Transverse colon (tissue), 4 donors: ENCODE measurements at regions not wholly inside any gene's neighbourhood (a gene's known extent, or its start where the extent isn't known, plus 50 kb on each side); places are given as distances from the start of the nearest gene placed in this dataset.

ENCODE experiments used
- DNase-seq: peaks from one replicate; pipeline ENCODE4 v3.0.0-alpha.2; 2019
- H3K27ac ChIP-seq, 4 donors: fragments of 200-600 bp; sonication (generic); 2 replicates each; pipeline ENCODE4 v1.5.1; 2016 to 2018; ENCODE audit warnings: inconsistent platforms in 4 of 4
- H3K27me3 ChIP-seq: fragments of 200-600 bp; sonication (generic); 2 replicates; pipeline ENCODE4 v1.5.1; 2017; ENCODE audit warnings: inconsistent platforms
- H3K36me3 ChIP-seq, 4 donors: fragments of 200-600 bp; sonication (generic); 2 replicates each; pipeline ENCODE4 v1.5.1; 2017 to 2019; ENCODE audit warnings: inconsistent platforms in 4 of 4
- H3K4me1 ChIP-seq, 4 donors: fragments of 200-600 bp; sonication (generic); 2 replicates each; pipeline ENCODE4 v1.5.1; 2017 to 2020; ENCODE audit warnings: inconsistent platforms in 4 of 4
- H3K4me3 ChIP-seq, 4 donors: fragments of 200-600 bp; sonication (generic); 1 replicate in 1 of 4; 2 replicates in 3 of 4; pipeline versions ENCODE4 v1.5.1 to v1.6.1; 2017 to 2019; ENCODE audit warnings: inconsistent platforms in 4 of 4
- H3K9me3 ChIP-seq, 2 donors: fragments of 200-600 bp; sonication (generic); 2 replicates each; pipeline ENCODE4 v1.5.1; 2017 to 2019; ENCODE audit warnings: inconsistent platforms in 2 of 2
- CTCF ChIP-seq, 5 experiments: fragments of 200-600 bp in 3 of 5; fragments of 450-650 bp in 2 of 5; sonication (generic) in 3 of 5; IDR thresholded peaks; 1 replicate in 2 of 5; 2 replicates in 3 of 5; pipeline ENCODE4 v1.5.1; 2016 to 2017; ENCODE audit warnings: antibody characterized with exemption in 5 of 5, inconsistent platforms in 3 of 5, mild to moderate bottlenecking in 2 of 5, moderate library complexity in 1 of 5
- EP300 ChIP-seq: sonication (generic); formaldehyde crosslinking; IDR thresholded peaks from one replicate; pipeline ENCODE4 v1.6.1; 2017; ENCODE audit warnings: antibody characterized with exemption, low read depth
- POLR2A ChIP-seq: fragments of 450-650 bp; IDR thresholded peaks from one replicate; pipeline ENCODE4 v1.6.1; 2016; ENCODE audit warnings: antibody characterized with exemption, mild to moderate bottlenecking, moderate library complexity
- POLR2AphosphoS5 ChIP-seq, 3 donors: sonication (generic); formaldehyde crosslinking; IDR thresholded peaks; one replicate each; pipeline ENCODE4 v1.6.1; 2016; ENCODE audit warnings: antibody characterized with exemption in 3 of 3
- WGBS, 2 donors: methylation state at CpG; one replicate each; pipeline ENCODE4 v1.1.5; 2018; ENCODE audit warnings: low coverage in 1 of 2; 5-methylcytosine and 5-hydroxymethylcytosine counted together
- in situ Hi-C, 4 donors: fragments of 200-750 bp; cut with MboI; loops; one replicate each; pipeline versions ENCODE4 v1.15.0 to v1.15.1; 2017; ENCODE audit warnings: low sequenced_read_pairs in 3 of 4, low pct_ligation_motif_present in 1 of 4, low pct_unique_long_range_greater_than_20kb in 1 of 4
- intact Hi-C: fragments of 100-400 bp; cut with DNase I; formaldehyde crosslinking; loops from one replicate; pipeline ENCODE4 v1.15.1; 2023; ENCODE audit warnings: low total_unique reads

- TF ChIP-seq POLR2A (no peak), POLR2AphosphoS5 (IDR thresholded peaks at IDR 0.05) (peak; percentile 48 to 78 (median 58)), CTCF (IDR thresholded peaks at IDR 0.05) (no peak), EP300 (peak; percentile 56)
- no peak overlapping the region for H3K4me3 ChIP-seq
- no peaks in the 10 kb centered on the region for H3K27me3 ChIP-seq
- DNase-seq, result peak; percentile 16
- H3K36me3 ChIP-seq, result no peaks in the 10 kb centered on the region
- intact Hi-C loops, result no loop called here
- peak overlapping the region; percentile 27 to 62 (median 48) for H3K27ac ChIP-seq
- H3K9me3 ChIP-seq, result no peaks in the 10 kb centered on the region
- in situ Hi-C loops, result no loop called here
- peaks cover 0 to 9% (median 3%) of the 10 kb centered on the region in 4 donors for H3K4me1 ChIP-seq
Measured at GRCh38 chr4:156298230-156298629, 344.6 kb upstream of the CTSO start.

GRCh38 chr4:156295676-156296195 is 342.1 kb upstream of the CTSO start:
- 36 to 41% methylated on average over 1 of the region's 1 CpG for WGBS, 2 donors
- H3K36me3 ChIP-seq, result no peaks in the 10 kb centered on the region
- intact Hi-C loops (no loop called here), in situ Hi-C loops (no loop called here)
- H3K4me1 ChIP-seq, result peaks cover 0 to 9% (median 3%) of the 10 kb centered on the region in 4 donors
- no peak for DNase-seq
- no peak overlapping the region for H3K27ac ChIP-seq
- H3K4me3 ChIP-seq, result no peak overlapping the region
- H3K27me3 ChIP-seq, result no peaks in the 10 kb centered on the region
- TF ChIP-seq CTCF (IDR thresholded peaks at IDR 0.05), result no peak
- TF ChIP-seq POLR2A, result no peak
- TF ChIP-seq EP300, result no peak
- TF ChIP-seq POLR2AphosphoS5 (IDR thresholded peaks at IDR 0.05), result no peak
- H3K9me3 ChIP-seq, result no peaks in the 10 kb centered on the region

GRCh38 chr4:156294577-156294976 is 340.9 kb upstream of the CTSO start:
- H3K9me3 ChIP-seq, result no peaks in the 10 kb centered on the region
- TF ChIP-seq CTCF (IDR thresholded peaks at IDR 0.05), result peak in 1 of 5 experiments; percentile 20
- TF ChIP-seq POLR2A, result no peak
- H3K4me1 ChIP-seq, result peaks cover 0 to 9% (median 3%) of the 10 kb centered on the region in 4 donors
- WGBS, 2 donors, result 18 to 26% methylated on average over 2 of the region's 2 CpGs
- intact Hi-C loops, result no loop called here
- DNase-seq, result no peak
- H3K27ac ChIP-seq, result no peak overlapping the region
- H3K36me3 ChIP-seq, result no peaks in the 10 kb centered on the region
- H3K4me3 ChIP-seq, result no peak overlapping the region
- H3K27me3 ChIP-seq, result no peaks in the 10 kb centered on the region
- in situ Hi-C loops, result no loop called here

GRCh38 chr4:156293657-156294297 is 340.1 kb upstream of the CTSO start:
- H3K36me3 ChIP-seq, result no peaks in the 10 kb centered on the region
- no peaks in the 10 kb centered on the region for H3K27me3 ChIP-seq
- in situ Hi-C loops (no loop called here), intact Hi-C loops (no loop called here)
- peaks cover 0 to 7% (median 3%) of the 10 kb centered on the region in 4 donors for H3K4me1 ChIP-seq
- 67 to 77% methylated on average over 1 of the region's 1 CpG for WGBS, 2 donors
- H3K27ac ChIP-seq, result no peak overlapping the region
- no peaks in the 10 kb centered on the region for H3K9me3 ChIP-seq
- TF ChIP-seq POLR2AphosphoS5 (IDR thresholded peaks at IDR 0.05), result no peak
- TF ChIP-seq CTCF (IDR thresholded peaks at IDR 0.05), result no peak
- TF ChIP-seq EP300, result no peak
- TF ChIP-seq POLR2A, result no peak
- no peak for DNase-seq
- H3K4me3 ChIP-seq, result no peak overlapping the region
